LNCAP (cell line): ENCODE measurements at regions not wholly inside any gene's neighbourhood (a gene's known extent, or its start where the extent isn't known, plus 50 kb on each side); places are given as distances from the start of the nearest gene placed in this dataset.

ENCODE experiments used
- CTCF ChIP-seq: fragments of 450-650 bp; IDR thresholded peaks from 2 replicates; pipeline ENCODE4 v1.5.1; 2017; ENCODE audit warnings: mild to moderate bottlenecking

- no peak for TF ChIP-seq CTCF
Observed at GRCh38 chr10:78515038-78515872, 481.6 kb downstream of the RPS24 start.

- TF ChIP-seq CTCF, result no peak
Observed at GRCh38 chr10:78515873-78516153, 482.1 kb downstream of the RPS24 start.

- no peak for TF ChIP-seq CTCF
Observed at GRCh38 chr10:78516236-78516635, 482.6 kb downstream of the RPS24 start.

- TF ChIP-seq CTCF, result no peak
Observed at GRCh38 chr10:78516756-78517155, 483.1 kb downstream of the RPS24 start.

- TF ChIP-seq CTCF, result no peak
Observed at GRCh38 chr10:78518224-78518623, 484.6 kb downstream of the RPS24 start.

GRCh38 chr10:78520737-78521430 is 487.2 kb downstream of the RPS24 start:
- TF ChIP-seq CTCF, result peak; percentile 40; the same call in 1 of the 2 replicates

GRCh38 chr10:78523453-78523852 is 489.8 kb downstream of the RPS24 start:
- no peak for TF ChIP-seq CTCF
